Right lobe of liver (tissue), 6 donors: ENCODE measurements at regions not wholly inside any gene's neighbourhood (a gene's known extent, or its start where the extent isn't known, plus 50 kb on each side); places are given as distances from the start of the nearest gene placed in this dataset.

ENCODE experiments used
- ATAC-seq, 4 donors: fragments of 200-7000 bp; cut with Tn5 transposase; one replicate each; pipeline ENCODE4 v1.9.1; 2020; ENCODE audit warnings: mild to moderate bottlenecking in 4 of 4, moderate library complexity in 4 of 4
- DNase-seq, 3 donors: peaks; one replicate each; pipeline ENCODE4 v3.0.0-alpha.2; 2020
- H3K27ac ChIP-seq, 3 donors: fragments of 200-600 bp; one replicate each; pipeline ENCODE4 v1.8.0; 2022
- H3K27me3 ChIP-seq, 2 donors: fragments of 200-600 bp; one replicate each; pipeline ENCODE4 v1.8.0; 2022
- H3K36me3 ChIP-seq, 4 donors: fragments of 200-600 bp; sonication (generic) in 1 of 4; one replicate each; pipeline versions ENCODE4 v1.5.1 to v1.8.0; 2017 to 2022; ENCODE audit warnings: control low read depth in 1 of 4
- H3K4me1 ChIP-seq, 4 donors: fragments of 200-600 bp; sonication (generic) in 1 of 4; one replicate each; pipeline versions ENCODE4 v1.5.1 to v1.8.0; 2017 to 2022; ENCODE audit warnings: control low read depth in 1 of 4
- H3K4me3 ChIP-seq, 3 donors: fragments of 200-600 bp; one replicate each; pipeline ENCODE4 v1.8.0; 2022
- H3K9me3 ChIP-seq, 4 donors: fragments of 200-600 bp; sonication (generic) in 1 of 4; one replicate each; pipeline versions ENCODE4 v1.5.1 to v1.8.0; 2017 to 2022; ENCODE audit warnings: control low read depth in 1 of 4
- POLR2A ChIP-seq: fragments of 450-650 bp; IDR thresholded peaks from one replicate; pipeline ENCODE4 v1.6.1; 2017; ENCODE audit warnings: antibody characterized with exemption, mild to moderate bottlenecking
- WGBS: methylation state at CpG from one replicate; pipeline ENCODE4 v1.1.6; 2018; ENCODE audit warnings: low coverage, low lambda C conversion rate; ENCODE audit not compliant: insufficient coverage; ENCODE audit errors: missing lambda C conversion rate; 5-methylcytosine and 5-hydroxymethylcytosine counted together
- intact Hi-C, 2 donors: fragments of 100-400 bp; cut with DNase I; formaldehyde crosslinking; loops; one replicate each; pipeline versions ENCODE4 v1.11.2 to v1.14.1; 2022
- TF ChIP-seq, protein P1 (sequence below), 4 donors: fragments of 200-600 bp in 3 of 4; fragments of 450-650 bp in 1 of 4; IDR thresholded peaks; one replicate each; pipeline versions ENCODE4 v1.5.1 to v1.8.0; 2016 to 2022; ENCODE audit warnings: antibody characterized with exemption in 4 of 4, mild to moderate bottlenecking in 2 of 4
- donor health status: DM: no; HTN: yes; CAD: no.
- donor health status: DM: no; HTN: no; CAD: no.
- donor health status: DM: no; HTN: no; CAD: no.
- donor health status: DM: no; HTN: yes; CAD: no.
- donor health status: DM: no; HTN: yes; CAD: no.

- DNase-seq (no peak), ATAC-seq (no peak)
- no peak for TF ChIP-seq POLR2A
- TF ChIP-seq, protein P1, sequence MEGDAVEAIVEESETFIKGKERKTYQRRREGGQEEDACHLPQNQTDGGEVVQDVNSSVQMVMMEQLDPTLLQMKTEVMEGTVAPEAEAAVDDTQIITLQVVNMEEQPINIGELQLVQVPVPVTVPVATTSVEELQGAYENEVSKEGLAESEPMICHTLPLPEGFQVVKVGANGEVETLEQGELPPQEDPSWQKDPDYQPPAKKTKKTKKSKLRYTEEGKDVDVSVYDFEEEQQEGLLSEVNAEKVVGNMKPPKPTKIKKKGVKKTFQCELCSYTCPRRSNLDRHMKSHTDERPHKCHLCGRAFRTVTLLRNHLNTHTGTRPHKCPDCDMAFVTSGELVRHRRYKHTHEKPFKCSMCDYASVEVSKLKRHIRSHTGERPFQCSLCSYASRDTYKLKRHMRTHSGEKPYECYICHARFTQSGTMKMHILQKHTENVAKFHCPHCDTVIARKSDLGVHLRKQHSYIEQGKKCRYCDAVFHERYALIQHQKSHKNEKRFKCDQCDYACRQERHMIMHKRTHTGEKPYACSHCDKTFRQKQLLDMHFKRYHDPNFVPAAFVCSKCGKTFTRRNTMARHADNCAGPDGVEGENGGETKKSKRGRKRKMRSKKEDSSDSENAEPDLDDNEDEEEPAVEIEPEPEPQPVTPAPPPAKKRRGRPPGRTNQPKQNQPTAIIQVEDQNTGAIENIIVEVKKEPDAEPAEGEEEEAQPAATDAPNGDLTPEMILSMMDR (IDR thresholded peaks at IDR 0.05) = no peak
- Histone ChIP-seq H3K4me3 (no peak overlapping the region), H3K27ac (no peak overlapping the region), H3K4me1 (no peaks in the 10 kb centered on the region), H3K27me3 (no peaks in the 10 kb centered on the region), H3K9me3 (no peaks in the 10 kb centered on the region), H3K36me3 (no peaks in the 10 kb centered on the region)
- intact Hi-C loops = no loop called here
- 73% methylated on average over 12 of the region's 13 CpGs for WGBS
Measured at GRCh38 chr7:156019776-156020565, 207.7 kb upstream of the SHH start.

DNA sequence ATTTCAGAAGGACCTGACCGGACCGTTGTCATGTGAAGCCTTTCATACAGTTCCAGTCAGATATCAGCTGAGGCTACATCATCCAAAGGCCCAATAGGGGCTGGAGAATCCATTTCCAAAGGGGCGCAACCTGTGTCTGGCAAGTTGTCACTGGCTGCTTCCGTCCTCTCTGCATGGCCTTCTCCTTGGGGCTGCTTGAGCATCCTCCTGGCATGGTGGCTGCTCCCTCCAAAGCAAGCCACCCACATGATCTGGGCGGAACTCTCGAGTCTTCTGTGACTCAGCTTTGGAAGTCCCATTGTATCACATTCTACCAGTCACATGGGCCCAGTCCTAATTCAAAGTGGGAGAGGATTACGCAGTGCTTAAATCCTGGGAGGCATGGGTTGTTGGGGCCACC is 207.0 kb upstream of the SHH start:
- Histone ChIP-seq H3K4me1 (no peaks in the 10 kb centered on the region), H3K4me3 (no peak overlapping the region), H3K27me3 (no peaks in the 10 kb centered on the region), H3K9me3 (no peaks in the 10 kb centered on the region), H3K27ac (no peak overlapping the region), H3K36me3 (no peaks in the 10 kb centered on the region)
- ATAC-seq (no peak), DNase-seq (no peak)
- TF ChIP-seq, protein P1 (IDR thresholded peaks at IDR 0.05) = no peak
- no peak for TF ChIP-seq POLR2A
- intact Hi-C loops = no loop called here
- WGBS = 100% methylated on average over 1 of the region's 7 CpGs

GRCh38 chr7:156017916-156018700 is 205.8 kb upstream of the SHH start:
- Histone ChIP-seq H3K4me1 (no peaks in the 10 kb centered on the region), H3K27ac (no peak overlapping the region), H3K4me3 (no peak overlapping the region), H3K36me3 (no peaks in the 10 kb centered on the region), H3K9me3 (no peaks in the 10 kb centered on the region), H3K27me3 (no peaks in the 10 kb centered on the region)
- TF ChIP-seq POLR2A = no peak
- TF ChIP-seq, protein P1 (IDR thresholded peaks at IDR 0.05) = no peak
- intact Hi-C loops = no loop called here
- WGBS = 63% methylated on average over 1 of the region's 25 CpGs
- ATAC-seq = no peak
- DNase-seq = peak in 1 of 3 donors; percentile 39

- DNase-seq = no peak
Measured at GRCh38 chr7:156017431-156017830, 205.2 kb upstream of the SHH start.

More at GRCh38 chr7:156017431-156017830, 205.2 kb upstream of the SHH start:
- WGBS = 58% methylated on average over 3 of the region's 8 CpGs
- Histone ChIP-seq H3K27me3 (no peaks in the 10 kb centered on the region), H3K4me1 (no peaks in the 10 kb centered on the region), H3K36me3 (no peaks in the 10 kb centered on the region), H3K4me3 (no peak overlapping the region), H3K27ac (no peak overlapping the region), H3K9me3 (no peaks in the 10 kb centered on the region)
- ATAC-seq = no peak
- TF ChIP-seq, protein P1 (IDR thresholded peaks at IDR 0.05) = no peak
- no peak for TF ChIP-seq POLR2A
- intact Hi-C loops = no loop called here
